ENCODE measurements at regions not wholly inside any gene's neighbourhood (a gene's known extent, or its start where the extent isn't known, plus 50 kb on each side); places are given as distances from the start of the nearest gene placed in this dataset.
"Not testable (repeated sequence)": the region's sequence is repeated elsewhere in the genome, so short reads cannot be mapped to it uniquely, and the experiment has no call there.

DNA sequence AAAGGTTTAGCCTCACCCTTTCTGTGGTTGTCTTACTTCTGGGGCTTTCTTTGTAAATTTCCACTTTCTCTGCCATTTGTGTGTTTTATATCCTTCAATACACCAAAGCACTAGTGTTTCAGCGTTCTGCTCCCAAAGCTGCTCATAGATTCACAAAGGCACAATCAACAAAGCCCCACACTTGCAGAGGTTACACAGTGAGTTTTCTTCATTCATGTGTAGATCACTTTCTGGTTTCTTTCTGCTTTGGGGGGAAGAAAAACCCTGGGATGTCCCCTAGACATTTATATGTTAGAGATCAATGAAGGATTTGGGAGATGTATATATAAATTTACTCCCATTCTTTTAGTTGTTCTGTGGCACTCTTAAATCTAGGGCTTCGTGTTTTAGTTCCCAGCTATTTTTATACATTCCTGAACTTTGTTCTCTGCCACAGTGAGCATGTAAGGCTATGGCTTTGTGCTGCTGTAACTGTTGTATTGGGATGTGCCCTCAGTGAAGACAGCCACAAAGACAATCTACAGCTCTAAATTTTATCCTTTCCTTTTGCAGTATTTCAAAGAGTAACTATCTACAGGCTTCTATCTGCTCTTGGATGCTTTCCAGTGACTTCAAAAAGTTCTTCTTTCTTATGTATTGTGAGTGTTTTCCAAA, 636.5 kb downstream of the ZBBX start:
- intact Hi-C loops (cut with DNase I): no loop called here
- DNase-seq: no peak

DNA sequence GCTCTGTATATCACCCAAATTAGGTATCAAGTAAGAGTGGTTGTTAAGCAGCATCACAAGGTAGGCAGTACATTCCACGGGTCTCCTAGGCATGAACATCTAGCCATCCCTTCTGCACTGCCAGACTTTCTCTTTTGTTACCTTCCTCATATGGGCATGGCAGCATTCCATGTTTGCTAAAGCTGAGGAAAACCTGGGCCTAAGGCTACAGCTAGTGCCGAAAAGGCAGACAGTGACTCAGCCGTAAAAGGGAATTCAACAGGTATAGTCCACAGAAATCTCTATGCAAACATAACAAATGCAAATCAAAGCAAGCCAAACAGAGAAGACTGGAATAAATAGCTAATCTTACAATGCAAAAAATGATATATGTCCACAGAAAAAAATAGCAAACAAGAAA, 645.4 kb downstream of the ZBBX start:
- intact Hi-C loops (cut with DNase I): no loop called here
- no peak for DNase-seq

DNA sequence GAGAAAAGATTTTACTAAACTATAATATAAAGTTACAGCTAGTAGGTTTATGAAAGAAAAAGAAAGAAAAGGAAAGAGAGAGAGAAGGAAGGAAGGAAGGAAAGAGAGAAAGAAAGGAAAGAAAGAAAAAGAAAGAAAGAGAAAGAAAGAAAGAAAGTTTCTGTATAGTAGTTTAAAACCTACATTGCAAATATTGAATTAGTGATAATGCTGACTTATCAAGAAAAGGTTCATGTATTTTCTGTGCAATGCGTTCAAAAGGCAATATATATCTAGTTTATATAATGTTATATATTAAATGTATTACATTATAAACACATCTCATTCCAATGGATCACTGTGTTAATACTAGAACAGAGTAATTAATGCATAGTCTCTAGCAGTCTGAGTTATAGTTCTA, 648.4 kb downstream of the ZBBX start:
- no peak for DNase-seq
- intact Hi-C loops (cut with DNase I): no loop called here

DNA sequence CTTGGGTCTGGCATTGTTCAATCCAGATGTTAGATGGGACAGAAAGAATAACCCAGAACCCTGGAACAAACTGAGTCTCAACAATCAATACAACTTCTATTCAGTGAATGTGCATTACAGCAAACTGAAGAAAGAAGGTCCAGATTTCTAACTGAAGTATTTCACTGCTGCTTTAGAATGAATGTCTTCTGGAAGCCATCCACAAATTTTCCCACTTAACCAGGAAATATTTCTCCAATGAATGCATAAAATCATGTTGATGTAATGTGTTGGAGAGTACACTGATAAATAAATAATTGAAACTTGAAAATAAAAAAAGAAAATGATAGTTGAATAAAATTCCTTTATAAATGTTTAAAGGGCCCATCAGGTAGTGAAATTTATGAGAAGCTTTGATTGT, 658.6 kb downstream of the ZBBX start:
- intact Hi-C loops (cut with DNase I): no loop called here
- no peak for DNase-seq

DNA sequence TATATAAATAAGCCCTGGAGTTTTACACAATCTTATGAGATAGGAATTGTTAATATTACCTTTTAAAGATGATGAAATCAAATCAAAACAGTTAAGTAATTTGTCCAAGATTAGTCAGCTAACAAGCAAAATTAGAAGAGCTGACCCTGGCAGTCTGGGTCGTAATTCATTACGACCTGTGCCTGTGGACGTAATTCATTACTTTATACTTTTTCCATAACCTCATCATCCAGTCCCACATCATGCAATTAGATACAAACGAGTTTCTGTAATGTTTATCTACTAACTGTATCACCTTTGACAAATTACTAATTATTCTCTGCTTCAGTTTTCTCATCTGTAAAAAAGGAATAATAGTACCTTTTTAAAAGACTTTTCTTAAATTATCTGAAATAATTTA, 665.9 kb downstream of the ZBBX start:
- intact Hi-C loops (cut with DNase I): no loop called here
- no peak for DNase-seq

DNA sequence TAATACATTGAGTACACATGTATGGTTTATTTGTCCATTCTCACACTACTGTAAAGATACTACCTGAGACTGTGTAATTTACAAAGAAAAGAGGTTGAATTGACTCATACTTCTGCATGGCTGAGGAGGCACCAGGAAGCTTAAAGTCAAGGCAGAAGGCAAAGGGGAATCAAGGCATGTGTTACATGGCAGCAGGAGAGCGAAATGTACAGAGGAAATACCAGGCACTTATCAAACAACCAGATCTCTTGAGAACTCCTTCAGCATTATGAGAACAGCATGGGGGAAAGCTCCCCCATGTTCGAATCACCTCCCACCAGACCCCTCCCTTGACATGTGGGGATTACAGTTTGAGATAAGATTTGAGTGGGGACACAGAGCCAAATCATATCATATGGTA, 666.3 kb downstream of the ZBBX start:
- no peak for DNase-seq
- intact Hi-C loops (cut with DNase I): no loop called here

DNA sequence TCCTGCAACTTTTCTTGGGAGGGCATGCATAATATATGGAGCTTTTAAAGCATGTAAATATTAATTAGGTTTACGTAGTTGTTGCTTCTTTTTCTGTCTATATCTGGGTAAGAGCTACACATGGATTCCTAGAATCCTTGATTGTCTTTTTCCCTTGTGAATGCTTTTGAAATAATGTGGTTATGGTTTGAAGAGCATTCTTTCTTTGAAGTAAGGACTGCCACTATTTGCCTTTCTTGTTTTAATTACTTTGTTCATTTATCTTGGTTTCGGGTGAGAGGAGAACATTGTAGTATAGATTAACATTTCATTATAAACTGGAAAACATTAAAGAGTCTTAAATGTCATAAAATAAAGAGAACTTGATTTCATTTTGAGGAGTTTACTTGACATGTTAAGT, 674.0 kb downstream of the ZBBX start:
- intact Hi-C loops (cut with DNase I): no loop called here
- no peak for DNase-seq

DNA sequence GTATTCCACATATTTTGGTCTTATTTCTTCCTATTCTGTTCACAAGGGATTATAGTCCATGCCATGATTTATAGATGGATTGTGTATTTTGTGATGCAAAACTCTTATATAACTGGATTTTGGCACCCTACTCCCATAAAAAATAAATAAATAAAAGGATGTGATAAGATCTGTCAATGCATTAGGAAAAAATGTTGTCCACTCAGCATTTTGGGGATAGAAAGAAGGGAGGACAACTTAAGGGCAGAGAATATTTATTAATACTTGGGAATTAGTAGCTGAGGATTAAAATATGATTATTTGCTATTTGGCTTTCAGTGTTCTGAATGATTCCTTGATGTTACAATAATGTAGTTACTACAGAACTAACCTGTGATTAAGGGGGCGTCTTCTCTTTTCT, 682.6 kb downstream of the ZBBX start:
- DNase-seq: no peak
- intact Hi-C loops (cut with DNase I): no loop called here

DNA sequence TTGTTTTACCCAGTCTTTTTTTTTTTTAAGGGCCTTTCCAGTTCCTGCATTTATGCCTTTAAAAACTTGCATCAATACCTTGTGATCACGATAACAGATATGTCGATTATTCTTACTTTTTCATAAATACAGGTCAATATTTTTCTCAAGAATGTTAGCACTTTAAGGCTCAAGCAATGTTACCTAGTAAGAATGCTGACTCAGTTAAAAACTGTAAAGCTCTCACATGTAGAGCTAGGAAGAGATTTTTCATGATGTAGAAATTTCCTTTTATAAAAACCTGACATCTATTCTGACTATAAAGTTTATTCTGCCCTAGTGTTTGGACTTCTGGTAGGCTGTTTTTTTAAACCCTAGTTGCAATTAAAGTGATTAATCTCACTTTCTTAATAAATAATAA, 684.0 kb downstream of the ZBBX start:
- no peak for DNase-seq
- intact Hi-C loops (cut with DNase I): no loop called here

DNA sequence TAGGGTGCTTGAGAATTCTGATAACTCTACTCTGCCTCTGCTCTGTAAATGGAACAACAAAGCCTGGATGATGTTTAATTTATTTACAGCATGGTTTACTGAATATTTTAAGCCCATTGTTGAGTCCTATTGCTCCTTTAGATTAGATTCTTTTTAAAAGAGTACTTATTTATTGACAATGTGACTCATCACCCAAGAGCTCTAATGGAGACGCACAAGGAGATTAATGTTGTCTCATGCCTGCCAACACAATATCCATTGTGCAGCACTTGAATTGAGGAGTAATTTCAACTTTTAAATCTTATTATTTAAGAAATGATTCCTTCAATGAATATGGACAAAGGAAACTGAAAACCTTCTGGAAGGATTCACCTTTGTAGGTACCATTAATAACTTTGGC, 691.4 kb downstream of the ZBBX start:
- DNase-seq: no peak
- intact Hi-C loops (cut with DNase I): no loop called here

DNA sequence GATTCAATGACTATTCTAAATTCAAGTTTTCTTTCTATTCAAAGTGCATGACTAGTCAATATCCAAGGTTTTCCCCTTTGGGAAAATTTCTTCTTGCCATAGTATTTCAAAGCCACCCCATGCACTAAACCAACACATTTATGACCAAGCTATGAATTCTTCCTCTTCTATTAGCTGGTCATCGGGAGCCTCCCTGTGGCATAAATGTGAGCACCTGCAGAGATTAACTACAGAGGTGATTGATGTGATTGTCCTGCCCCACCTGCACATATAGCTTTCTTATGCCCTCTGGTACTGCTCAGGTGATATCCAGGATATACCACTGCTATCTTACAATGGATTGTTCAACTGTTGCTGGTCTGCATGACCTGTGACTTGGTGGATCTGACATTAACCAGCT, 694.9 kb downstream of the ZBBX start:
- intact Hi-C loops (cut with DNase I): no loop called here

DNA sequence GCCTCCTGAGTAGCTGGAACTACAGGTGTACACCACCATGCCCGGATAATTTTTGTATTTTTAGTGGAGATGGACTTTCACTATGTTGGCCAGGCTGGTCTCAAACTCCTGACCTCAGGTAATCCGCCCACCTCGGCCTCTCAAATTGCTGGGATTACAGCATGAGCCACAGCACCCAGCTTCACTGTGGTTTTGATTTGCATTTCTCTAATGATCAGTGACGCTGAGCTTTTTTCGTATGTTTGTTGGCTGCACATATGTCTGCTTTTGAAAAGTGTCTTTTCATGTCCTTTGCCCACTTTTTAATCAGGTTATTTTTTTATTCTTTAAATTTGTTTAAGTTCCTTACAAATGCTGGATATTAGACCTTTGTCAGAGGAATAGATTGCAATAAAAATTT, 696.0 kb downstream of the ZBBX start:
- intact Hi-C loops (cut with DNase I); DNase-seq: not testable (repeated sequence)

More for the DNA sequence above, 694.9 kb downstream of the ZBBX start:
- no peak for DNase-seq

DNA sequence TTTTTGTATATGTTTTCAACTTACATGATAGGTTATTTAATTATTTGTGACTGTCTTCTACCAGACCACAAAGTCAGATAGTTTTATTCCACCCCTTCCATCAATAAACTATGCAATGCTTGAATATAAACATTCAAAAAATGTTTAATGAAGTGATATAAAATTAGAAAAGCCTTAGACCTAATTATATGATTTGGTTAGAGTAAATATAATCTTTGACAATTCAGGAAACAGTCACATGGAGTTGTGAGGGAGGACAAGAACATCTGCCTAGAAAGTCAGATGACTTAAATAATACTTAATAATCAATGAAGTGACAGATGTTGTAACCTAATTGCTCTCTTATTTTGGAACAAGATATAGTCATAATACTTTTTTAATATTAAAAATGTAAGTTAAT, 710.3 kb downstream of the ZBBX start:
- no peak for DNase-seq
- intact Hi-C loops (cut with DNase I): no loop called here

DNA sequence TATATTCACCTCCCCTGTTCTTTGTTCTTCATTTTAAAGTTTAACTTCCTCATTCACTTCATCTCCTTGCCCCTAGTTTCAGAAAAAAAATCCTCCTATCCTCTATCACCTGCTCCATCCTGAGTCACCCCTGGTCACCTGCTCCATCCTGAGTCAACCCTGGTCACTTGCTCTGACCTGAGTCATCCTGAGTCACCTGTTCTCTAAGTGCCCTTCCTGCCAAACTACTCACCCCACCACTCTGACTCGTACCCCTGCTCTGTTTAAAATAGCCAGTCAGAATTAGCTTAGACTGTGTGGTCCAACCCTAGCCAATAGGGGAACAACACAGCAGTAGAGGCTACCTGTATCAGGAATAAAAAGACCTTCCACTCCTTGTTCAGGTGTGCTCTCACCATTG, 716.9 kb downstream of the ZBBX start:
- no peak for DNase-seq
- intact Hi-C loops (cut with DNase I): no loop called here

DNA sequence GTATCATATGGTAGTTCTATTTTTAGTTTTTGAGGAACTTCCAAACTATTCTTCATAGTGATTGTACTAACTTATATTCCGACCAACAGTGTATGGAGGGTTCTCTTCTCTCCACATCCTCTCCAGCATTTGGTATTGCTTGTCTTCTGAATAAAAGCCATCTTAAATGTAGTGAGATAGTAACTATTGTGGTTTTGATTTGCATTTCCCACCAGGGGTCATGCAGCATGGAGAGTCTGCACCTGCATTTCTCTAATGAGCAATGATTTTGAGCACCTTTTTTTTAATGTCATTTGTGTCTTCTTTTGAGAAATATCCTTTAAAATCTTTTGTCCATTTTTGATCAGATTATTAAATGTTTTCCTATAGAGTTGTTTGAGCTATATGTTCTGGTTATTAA, 718.5 kb downstream of the ZBBX start:
- intact Hi-C loops (cut with DNase I): no loop called here
- DNase-seq: no peak

DNA sequence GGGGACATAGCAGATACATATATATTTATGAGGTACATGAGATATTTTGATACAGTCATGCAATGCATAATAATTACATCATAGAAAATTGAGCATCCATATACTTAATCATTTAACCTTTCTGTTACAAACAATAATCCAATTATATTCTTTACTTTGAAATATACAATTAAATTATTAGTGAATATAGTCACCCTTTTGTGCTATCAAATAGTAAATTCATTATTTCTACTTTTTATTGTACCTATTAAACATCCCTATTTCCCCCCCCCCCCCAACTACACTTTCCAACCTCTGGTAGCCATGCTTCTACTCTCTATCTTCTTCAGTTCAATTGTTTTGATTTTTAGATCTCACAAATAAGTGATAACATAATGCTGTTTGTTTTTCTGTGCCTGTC, 719.1 kb downstream of the ZBBX start:
- no peak for DNase-seq
- intact Hi-C loops (cut with DNase I): no loop called here

DNA sequence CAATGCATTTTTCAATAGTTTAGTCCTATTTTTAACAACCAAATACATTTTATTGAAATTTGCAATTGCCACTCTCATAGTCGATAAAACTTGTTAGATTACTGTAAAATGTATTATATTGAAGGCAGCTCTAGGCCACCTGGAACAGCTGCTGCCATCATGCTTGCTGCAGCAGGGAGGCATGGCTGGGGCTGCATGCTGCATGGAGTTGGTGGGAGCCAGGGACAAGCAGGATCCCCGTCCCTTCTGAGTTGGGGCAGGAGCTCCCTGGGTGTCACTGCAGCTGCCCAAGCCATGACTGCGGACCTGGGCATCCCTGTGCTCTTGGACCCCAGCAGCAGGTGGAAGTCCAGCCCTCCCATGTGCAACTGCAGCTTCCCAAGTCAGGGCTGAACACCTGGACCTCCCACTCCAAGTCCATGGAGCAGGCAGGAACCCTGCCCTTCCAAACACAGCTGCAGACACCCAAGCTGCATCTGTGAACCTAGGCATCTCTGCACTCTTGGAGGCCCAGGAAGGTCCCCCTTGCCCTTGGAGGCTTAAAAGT, 742.0 kb downstream of the ZBBX start:
- intact Hi-C loops (cut with DNase I): no loop called here
- peak in 1 of 42 donors; percentile 18 for DNase-seq

DNA sequence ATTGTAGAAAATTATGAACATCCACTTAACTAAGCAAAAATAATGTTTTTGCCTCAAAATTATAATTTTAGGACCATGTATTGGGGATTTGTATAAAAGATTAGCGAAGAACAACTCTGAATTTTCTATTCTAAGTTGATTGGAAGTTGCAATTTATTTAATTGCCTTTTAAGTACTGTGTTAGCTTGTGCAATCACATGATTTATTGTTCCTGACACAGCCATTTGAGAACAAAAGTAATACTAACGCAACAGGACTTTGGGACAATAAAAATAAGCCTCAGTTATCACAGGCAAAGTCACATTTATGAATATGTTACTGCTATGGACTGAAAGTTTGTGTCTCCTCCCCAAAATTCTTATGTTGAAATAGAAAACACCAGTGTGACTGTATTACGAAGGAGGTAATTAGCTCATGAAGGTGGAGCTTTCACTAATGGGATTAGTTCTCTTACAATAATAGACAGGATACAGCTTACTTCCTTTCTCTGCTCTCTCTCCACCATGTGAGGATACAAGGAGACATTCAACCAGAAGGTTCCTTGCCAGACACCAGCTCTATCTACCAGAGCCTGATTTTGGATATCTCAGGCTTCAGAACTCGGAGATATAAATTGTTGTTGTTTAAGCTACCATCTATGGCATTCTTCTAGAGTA, 745.9 kb downstream of the ZBBX start:
- intact Hi-C loops (cut with DNase I): no loop called here
- no peak for DNase-seq

DNA sequence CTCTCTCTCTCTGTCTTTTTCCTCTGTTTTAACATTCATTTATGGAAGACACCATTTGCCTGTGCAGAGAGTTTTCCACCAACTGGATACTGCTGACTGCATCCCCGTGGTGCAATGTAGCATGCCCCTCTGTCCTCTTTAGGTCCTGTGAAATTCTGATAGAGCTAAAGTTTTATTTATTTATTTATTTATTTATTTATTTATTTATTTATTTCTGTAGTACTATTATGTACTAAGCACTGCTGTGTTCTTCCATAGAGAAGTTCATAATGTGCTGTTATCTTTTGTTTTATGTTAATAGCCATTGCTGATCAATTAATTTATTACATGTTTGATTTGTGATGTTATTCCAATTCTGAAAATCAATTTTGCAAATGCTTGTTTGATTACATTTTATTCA, 749.9 kb downstream of the ZBBX start:
- no peak for DNase-seq
- intact Hi-C loops (cut with DNase I): no loop called here

DNA sequence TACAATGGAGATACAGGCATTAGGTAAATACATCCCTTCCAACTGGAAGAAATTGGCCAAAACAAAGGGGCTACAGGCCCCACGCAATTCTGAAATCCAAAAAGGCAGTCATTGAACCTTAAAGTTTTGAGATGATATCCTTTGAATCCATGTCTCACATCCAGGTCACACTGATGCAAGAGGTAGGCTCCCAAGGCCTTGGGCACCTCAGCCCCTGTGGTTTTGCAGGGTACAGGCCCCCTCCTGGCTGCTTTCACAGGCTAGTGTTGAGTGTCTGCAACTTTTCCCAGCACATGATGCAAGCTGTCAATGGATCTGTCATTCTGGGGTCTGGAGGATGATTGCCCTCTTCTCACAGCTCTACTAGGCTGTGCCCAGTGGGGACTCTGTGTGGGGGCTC, 766.7 kb downstream of the ZBBX start:
- intact Hi-C loops (cut with DNase I): no loop called here
- no peak for DNase-seq

DNA sequence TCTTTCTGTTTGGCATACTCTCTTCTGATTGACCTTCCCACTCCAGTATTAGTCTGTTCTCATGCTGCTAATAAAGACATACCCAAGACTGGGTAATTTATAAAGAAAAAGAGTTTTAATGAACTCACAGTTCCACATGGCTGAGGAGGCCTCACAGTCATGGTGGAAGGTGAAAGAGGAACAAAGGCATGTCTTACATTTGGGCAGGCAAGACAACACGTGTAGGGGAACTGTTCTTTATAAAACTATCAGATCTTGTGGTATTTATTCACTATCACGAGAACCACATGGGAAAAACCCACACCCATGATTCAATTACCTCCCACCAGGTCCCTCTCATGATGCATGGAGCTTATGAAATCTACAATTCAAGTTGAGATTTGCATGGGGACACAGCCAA, 767.3 kb downstream of the ZBBX start:
- DNase-seq; intact Hi-C loops (cut with DNase I): not testable (repeated sequence)

Data from head of caudate nucleus (tissue), 42 donors.